ENCODE measurements at regions not wholly inside any gene's neighbourhood (a gene's known extent, or its start where the extent isn't known, plus 50 kb on each side); places are given as distances from the start of the nearest gene placed in this dataset.

DNA sequence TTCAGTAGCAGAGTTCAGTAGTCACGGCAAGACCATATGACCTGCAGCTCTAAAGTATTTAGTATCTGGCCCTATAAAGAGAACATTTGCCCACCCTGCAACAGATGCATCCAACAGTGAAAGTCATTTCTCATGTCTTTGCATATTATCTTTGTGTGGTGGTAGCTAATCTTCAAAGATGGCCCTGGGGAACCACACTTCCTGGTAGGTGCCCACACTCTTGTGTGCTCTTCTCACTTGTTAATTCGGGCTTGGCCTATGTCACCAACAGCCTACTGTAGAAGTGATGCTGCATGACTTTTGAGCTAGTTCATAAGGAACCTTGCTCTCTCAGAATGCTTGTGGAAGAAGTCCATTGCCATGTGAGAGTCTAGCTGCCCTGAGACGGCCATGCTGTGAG is 85.6 kb downstream of the MAP1LC3B2 start:
- TF ChIP-seq, protein P1, sequence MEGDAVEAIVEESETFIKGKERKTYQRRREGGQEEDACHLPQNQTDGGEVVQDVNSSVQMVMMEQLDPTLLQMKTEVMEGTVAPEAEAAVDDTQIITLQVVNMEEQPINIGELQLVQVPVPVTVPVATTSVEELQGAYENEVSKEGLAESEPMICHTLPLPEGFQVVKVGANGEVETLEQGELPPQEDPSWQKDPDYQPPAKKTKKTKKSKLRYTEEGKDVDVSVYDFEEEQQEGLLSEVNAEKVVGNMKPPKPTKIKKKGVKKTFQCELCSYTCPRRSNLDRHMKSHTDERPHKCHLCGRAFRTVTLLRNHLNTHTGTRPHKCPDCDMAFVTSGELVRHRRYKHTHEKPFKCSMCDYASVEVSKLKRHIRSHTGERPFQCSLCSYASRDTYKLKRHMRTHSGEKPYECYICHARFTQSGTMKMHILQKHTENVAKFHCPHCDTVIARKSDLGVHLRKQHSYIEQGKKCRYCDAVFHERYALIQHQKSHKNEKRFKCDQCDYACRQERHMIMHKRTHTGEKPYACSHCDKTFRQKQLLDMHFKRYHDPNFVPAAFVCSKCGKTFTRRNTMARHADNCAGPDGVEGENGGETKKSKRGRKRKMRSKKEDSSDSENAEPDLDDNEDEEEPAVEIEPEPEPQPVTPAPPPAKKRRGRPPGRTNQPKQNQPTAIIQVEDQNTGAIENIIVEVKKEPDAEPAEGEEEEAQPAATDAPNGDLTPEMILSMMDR (conservative IDR thresholded peaks at IDR 0.05 in 1 of 2, IDR thresholded peaks at IDR 0.05 in 1 of 2; ENCODE audit: extremely low read depth in 1 of 2, insufficient read depth in 1 of 2, low read depth in 1 of 2, low read length in 2 of 2): no peak
- no peak for TF ChIP-seq EZH2 (IDR thresholded peaks at IDR 0.05; ENCODE audit: borderline replicate concordance, low read length)
